SK-N-MC (cell line): ENCODE measurements at regions not wholly inside any gene's neighbourhood (a gene's known extent, or its start where the extent isn't known, plus 50 kb on each side); places are given as distances from the start of the nearest gene placed in this dataset.

Experiments
- EZH2 ChIP-seq: fragments of 200-600 bp; sonication (generic); IDR thresholded peaks from one replicate; pipeline ENCODE4 v1.6.1; 2017; ENCODE audit warnings: antibody characterized with exemption
- POLR2AphosphoS5 ChIP-seq: IDR thresholded peaks from 2 replicates; pipeline ENCODE4 v1.6.1; 2012; ENCODE audit warnings: mild to moderate bottlenecking, low read depth, low read length, borderline replicate concordance

- no peak for TF ChIP-seq EZH2
- TF ChIP-seq POLR2AphosphoS5: no peak
Observed at GRCh38 chr15:35914573-35914972, 368.6 kb upstream of the DPH6 start.
